ENCODE measurements at regions not wholly inside any gene's neighbourhood (a gene's known extent, or its start where the extent isn't known, plus 50 kb on each side); places are given as distances from the start of the nearest gene placed in this dataset.

DNA sequence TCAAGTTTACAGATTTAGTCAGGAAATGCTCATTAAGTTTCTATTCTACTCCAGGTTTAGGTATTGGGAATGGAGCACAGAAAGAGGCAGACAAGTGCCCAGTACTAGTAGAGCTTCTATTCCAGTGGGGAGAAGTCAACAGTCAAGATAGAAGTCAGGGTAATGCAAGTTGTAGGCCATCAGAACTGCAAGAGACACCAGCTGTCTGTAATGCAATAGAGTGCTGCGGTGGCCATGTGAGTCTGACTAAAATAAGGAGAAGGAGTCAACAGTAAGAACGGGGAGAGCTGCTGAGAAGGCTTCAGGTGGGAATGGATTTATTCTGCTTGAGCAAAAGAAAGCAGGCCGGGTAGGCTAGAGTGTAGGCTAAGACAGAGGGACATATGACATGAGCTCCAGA lies 515.0 kb downstream of the QKI start:
- TF ChIP-seq, protein P1, sequence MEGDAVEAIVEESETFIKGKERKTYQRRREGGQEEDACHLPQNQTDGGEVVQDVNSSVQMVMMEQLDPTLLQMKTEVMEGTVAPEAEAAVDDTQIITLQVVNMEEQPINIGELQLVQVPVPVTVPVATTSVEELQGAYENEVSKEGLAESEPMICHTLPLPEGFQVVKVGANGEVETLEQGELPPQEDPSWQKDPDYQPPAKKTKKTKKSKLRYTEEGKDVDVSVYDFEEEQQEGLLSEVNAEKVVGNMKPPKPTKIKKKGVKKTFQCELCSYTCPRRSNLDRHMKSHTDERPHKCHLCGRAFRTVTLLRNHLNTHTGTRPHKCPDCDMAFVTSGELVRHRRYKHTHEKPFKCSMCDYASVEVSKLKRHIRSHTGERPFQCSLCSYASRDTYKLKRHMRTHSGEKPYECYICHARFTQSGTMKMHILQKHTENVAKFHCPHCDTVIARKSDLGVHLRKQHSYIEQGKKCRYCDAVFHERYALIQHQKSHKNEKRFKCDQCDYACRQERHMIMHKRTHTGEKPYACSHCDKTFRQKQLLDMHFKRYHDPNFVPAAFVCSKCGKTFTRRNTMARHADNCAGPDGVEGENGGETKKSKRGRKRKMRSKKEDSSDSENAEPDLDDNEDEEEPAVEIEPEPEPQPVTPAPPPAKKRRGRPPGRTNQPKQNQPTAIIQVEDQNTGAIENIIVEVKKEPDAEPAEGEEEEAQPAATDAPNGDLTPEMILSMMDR (optimal IDR thresholded peaks at IDR 0.05 in 1 of 3, IDR thresholded peaks at IDR 0.05 in 1 of 3, conservative IDR thresholded peaks at IDR 0.05 in 1 of 3; ENCODE audit: extremely low read depth in 1 of 3, insufficient read depth in 2 of 3, low read length in 3 of 3) = no peak
- TF ChIP-seq EZH2 (IDR thresholded peaks at IDR 0.05; ENCODE audit: low read length) = no peak

Data from keratinocyte (primary cell).